ENCODE measurements at regions not wholly inside any gene's neighbourhood (a gene's known extent, or its start where the extent isn't known, plus 50 kb on each side); places are given as distances from the start of the nearest gene placed in this dataset.

- Mint-ChIP-seq H3K9me3 (no peaks in the 10 kb centered on the region), H3K36me3 (ENCODE audit: low read depth) (no peaks in the 10 kb centered on the region), H3K4me3 (no peak overlapping the region), H3K27ac (no peak overlapping the region; the same call in 1 of the 2 replicates), H3K27me3 (ENCODE audit: insufficient read depth, low read depth, poor library complexity) (peaks cover 2% of the 10 kb centered on the region), H3K4me1 (peaks cover 6% of the 10 kb centered on the region)
- DNase-seq (ENCODE audit: low spot score) (no peak), ATAC-seq (no peak)
- Histone ChIP-seq H3K4me2 (no peak overlapping the region), H3K27me3 (ENCODE audit: insufficient read depth) (no peaks in the 10 kb centered on the region), H3K36me3 (ENCODE audit: insufficient read depth) (no peaks in the 10 kb centered on the region), H3K79me2 (replicated peaks; ENCODE audit: insufficient read depth) (no peaks in the 10 kb centered on the region), H2AFZ (no peak overlapping the region), H4K20me1 (replicated peaks; ENCODE audit: insufficient read depth) (no peaks in the 10 kb centered on the region), H3K4me3 (no peak overlapping the region), H3K9me2 (ENCODE audit: insufficient read depth) (no peaks in the 10 kb centered on the region), H3F3A (replicated peaks; ENCODE audit: low read depth) (no peaks in the 10 kb centered on the region), H3K4me1 (ENCODE audit: insufficient read depth) (peaks cover 8% of the 10 kb centered on the region; the same call in 1 of the 2 replicates), H3K27ac (ENCODE audit: low read depth) (no peak overlapping the region)
- TF ChIP-seq ZNF114 (CRISPR knock-in tag; IDR thresholded peaks at IDR 0.05) (no peak), EZH2 (IDR thresholded peaks at IDR 0.05; ENCODE audit: low read depth, unreplicated experiment) (no peak), NANOG (IDR thresholded peaks at IDR 0.05; ENCODE audit: borderline replicate concordance) (no peak), CTCF (conservative IDR thresholded peaks at IDR 0.05; ENCODE audit: low read depth in 2 of 2) (no peak), ETS1 (IDR thresholded peaks at IDR 0.05) (no peak), POLR2AphosphoS5 (IDR thresholded peaks at IDR 0.05; ENCODE audit: low read depth) (no peak), CREB1 (CRISPR knock-in tag; IDR thresholded peaks at IDR 0.05; ENCODE audit: low read depth) (no peak), ZNF331 (CRISPR knock-in tag; IDR thresholded peaks at IDR 0.05; ENCODE audit: low read depth) (no peak), STAT1 (IDR thresholded peaks at IDR 0.05; ENCODE audit: unreplicated experiment) (no peak), EZH2phosphoT487 (IDR thresholded peaks at IDR 0.05; ENCODE audit: unreplicated experiment) (no peak), JUNB (IDR thresholded peaks at IDR 0.05; ENCODE audit: unreplicated experiment) (no peak)
- TF ChIP-seq, protein P1, sequence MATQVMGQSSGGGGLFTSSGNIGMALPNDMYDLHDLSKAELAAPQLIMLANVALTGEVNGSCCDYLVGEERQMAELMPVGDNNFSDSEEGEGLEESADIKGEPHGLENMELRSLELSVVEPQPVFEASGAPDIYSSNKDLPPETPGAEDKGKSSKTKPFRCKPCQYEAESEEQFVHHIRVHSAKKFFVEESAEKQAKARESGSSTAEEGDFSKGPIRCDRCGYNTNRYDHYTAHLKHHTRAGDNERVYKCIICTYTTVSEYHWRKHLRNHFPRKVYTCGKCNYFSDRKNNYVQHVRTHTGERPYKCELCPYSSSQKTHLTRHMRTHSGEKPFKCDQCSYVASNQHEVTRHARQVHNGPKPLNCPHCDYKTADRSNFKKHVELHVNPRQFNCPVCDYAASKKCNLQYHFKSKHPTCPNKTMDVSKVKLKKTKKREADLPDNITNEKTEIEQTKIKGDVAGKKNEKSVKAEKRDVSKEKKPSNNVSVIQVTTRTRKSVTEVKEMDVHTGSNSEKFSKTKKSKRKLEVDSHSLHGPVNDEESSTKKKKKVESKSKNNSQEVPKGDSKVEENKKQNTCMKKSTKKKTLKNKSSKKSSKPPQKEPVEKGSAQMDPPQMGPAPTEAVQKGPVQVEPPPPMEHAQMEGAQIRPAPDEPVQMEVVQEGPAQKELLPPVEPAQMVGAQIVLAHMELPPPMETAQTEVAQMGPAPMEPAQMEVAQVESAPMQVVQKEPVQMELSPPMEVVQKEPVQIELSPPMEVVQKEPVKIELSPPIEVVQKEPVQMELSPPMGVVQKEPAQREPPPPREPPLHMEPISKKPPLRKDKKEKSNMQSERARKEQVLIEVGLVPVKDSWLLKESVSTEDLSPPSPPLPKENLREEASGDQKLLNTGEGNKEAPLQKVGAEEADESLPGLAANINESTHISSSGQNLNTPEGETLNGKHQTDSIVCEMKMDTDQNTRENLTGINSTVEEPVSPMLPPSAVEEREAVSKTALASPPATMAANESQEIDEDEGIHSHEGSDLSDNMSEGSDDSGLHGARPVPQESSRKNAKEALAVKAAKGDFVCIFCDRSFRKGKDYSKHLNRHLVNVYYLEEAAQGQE (IDR thresholded peaks at IDR 0.05; ENCODE audit: unreplicated experiment): no peak
- TF ChIP-seq, protein P2, sequence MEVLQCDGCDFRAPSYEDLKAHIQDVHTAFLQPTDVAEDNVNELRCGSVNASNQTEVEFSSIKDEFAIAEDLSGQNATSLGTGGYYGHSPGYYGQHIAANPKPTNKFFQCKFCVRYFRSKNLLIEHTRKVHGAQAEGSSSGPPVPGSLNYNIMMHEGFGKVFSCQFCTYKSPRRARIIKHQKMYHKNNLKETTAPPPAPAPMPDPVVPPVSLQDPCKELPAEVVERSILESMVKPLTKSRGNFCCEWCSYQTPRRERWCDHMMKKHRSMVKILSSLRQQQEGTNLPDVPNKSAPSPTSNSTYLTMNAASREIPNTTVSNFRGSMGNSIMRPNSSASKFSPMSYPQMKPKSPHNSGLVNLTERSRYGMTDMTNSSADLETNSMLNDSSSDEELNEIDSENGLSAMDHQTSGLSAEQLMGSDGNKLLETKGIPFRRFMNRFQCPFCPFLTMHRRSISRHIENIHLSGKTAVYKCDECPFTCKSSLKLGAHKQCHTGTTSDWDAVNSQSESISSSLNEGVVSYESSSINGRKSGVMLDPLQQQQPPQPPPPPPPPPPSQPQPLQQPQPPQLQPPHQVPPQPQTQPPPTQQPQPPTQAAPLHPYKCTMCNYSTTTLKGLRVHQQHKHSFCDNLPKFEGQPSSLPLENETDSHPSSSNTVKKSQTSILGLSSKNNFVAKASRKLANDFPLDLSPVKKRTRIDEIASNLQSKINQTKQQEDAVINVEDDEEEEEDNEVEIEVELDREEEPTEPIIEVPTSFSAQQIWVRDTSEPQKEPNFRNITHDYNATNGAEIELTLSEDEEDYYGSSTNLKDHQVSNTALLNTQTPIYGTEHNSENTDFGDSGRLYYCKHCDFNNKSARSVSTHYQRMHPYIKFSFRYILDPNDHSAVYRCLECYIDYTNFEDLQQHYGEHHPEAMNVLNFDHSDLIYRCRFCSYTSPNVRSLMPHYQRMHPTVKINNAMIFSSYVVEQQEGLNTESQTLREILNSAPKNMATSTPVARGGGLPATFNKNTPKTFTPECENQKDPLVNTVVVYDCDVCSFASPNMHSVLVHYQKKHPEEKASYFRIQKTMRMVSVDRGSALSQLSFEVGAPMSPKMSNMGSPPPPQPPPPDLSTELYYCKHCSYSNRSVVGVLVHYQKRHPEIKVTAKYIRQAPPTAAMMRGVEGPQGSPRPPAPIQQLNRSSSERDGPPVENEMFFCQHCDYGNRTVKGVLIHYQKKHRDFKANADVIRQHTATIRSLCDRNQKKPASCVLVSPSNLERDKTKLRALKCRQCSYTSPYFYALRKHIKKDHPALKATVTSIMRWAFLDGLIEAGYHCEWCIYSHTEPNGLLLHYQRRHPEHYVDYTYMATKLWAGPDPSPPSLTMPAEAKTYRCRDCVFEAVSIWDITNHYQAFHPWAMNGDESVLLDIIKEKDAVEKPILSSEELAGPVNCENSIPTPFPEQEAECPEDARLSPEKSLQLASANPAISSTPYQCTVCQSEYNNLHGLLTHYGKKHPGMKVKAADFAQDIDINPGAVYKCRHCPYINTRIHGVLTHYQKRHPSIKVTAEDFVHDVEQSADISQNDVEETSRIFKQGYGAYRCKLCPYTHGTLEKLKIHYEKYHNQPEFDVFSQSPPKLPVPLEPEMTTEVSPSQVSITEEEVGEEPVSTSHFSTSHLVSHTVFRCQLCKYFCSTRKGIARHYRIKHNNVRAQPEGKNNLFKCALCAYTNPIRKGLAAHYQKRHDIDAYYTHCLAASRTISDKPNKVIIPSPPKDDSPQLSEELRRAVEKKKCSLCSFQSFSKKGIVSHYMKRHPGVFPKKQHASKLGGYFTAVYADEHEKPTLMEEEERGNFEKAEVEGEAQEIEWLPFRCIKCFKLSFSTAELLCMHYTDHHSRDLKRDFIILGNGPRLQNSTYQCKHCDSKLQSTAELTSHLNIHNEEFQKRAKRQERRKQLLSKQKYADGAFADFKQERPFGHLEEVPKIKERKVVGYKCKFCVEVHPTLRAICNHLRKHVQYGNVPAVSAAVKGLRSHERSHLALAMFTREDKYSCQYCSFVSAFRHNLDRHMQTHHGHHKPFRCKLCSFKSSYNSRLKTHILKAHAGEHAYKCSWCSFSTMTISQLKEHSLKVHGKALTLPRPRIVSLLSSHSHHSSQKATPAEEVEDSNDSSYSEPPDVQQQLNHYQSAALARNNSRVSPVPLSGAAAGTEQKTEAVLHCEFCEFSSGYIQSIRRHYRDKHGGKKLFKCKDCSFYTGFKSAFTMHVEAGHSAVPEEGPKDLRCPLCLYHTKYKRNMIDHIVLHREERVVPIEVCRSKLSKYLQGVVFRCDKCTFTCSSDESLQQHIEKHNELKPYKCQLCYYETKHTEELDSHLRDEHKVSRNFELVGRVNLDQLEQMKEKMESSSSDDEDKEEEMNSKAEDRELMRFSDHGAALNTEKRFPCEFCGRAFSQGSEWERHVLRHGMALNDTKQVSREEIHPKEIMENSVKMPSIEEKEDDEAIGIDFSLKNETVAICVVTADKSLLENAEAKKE (CRISPR knock-in tag; IDR thresholded peaks at IDR 0.05): no peak
Measured at GRCh38 chr17:71855010-71855409, 265.8 kb upstream of the SOX9 start.

Measured in GM23338 (cell line).